Right lobe of liver (tissue), 6 donors: ENCODE measurements at regions not wholly inside any gene's neighbourhood (a gene's known extent, or its start where the extent isn't known, plus 50 kb on each side); places are given as distances from the start of the nearest gene placed in this dataset.
A peak's percentile ranks its signal among the peaks of the same experiment; 100 is the strongest.

ENCODE experiments used
- ATAC-seq, 4 donors: fragments of 200-7000 bp; cut with Tn5 transposase; one replicate each; pipeline ENCODE4 v1.9.1; 2020; ENCODE audit warnings: mild to moderate bottlenecking in 4 of 4, moderate library complexity in 4 of 4
- DNase-seq, 3 donors: peaks; one replicate each; pipeline ENCODE4 v3.0.0-alpha.2; 2020
- H3K27ac ChIP-seq, 3 donors: fragments of 200-600 bp; one replicate each; pipeline ENCODE4 v1.8.0; 2022
- H3K27me3 ChIP-seq, 2 donors: fragments of 200-600 bp; one replicate each; pipeline ENCODE4 v1.8.0; 2022
- H3K36me3 ChIP-seq, 4 donors: fragments of 200-600 bp; sonication (generic) in 1 of 4; one replicate each; pipeline versions ENCODE4 v1.5.1 to v1.8.0; 2017 to 2022; ENCODE audit warnings: control low read depth in 1 of 4
- H3K4me1 ChIP-seq, 4 donors: fragments of 200-600 bp; sonication (generic) in 1 of 4; one replicate each; pipeline versions ENCODE4 v1.5.1 to v1.8.0; 2017 to 2022; ENCODE audit warnings: control low read depth in 1 of 4
- H3K4me3 ChIP-seq, 3 donors: fragments of 200-600 bp; one replicate each; pipeline ENCODE4 v1.8.0; 2022
- H3K9me3 ChIP-seq, 4 donors: fragments of 200-600 bp; sonication (generic) in 1 of 4; one replicate each; pipeline versions ENCODE4 v1.5.1 to v1.8.0; 2017 to 2022; ENCODE audit warnings: control low read depth in 1 of 4
- POLR2A ChIP-seq: fragments of 450-650 bp; IDR thresholded peaks from one replicate; pipeline ENCODE4 v1.6.1; 2017; ENCODE audit warnings: antibody characterized with exemption, mild to moderate bottlenecking
- WGBS: methylation state at CpG from one replicate; pipeline ENCODE4 v1.1.6; 2018; ENCODE audit warnings: low coverage, low lambda C conversion rate; ENCODE audit not compliant: insufficient coverage; ENCODE audit errors: missing lambda C conversion rate; 5-methylcytosine and 5-hydroxymethylcytosine counted together
- intact Hi-C, 2 donors: fragments of 100-400 bp; cut with DNase I; formaldehyde crosslinking; loops; one replicate each; pipeline versions ENCODE4 v1.11.2 to v1.14.1; 2022
- TF ChIP-seq, protein P1 (sequence below), 4 donors: fragments of 200-600 bp in 3 of 4; fragments of 450-650 bp in 1 of 4; IDR thresholded peaks; one replicate each; pipeline versions ENCODE4 v1.5.1 to v1.8.0; 2016 to 2022; ENCODE audit warnings: antibody characterized with exemption in 4 of 4, mild to moderate bottlenecking in 2 of 4
- donor health status: DM: no; HTN: yes; CAD: no.
- donor health status: DM: no; HTN: no; CAD: no.
- donor health status: DM: no; HTN: no; CAD: no.
- donor health status: DM: no; HTN: yes; CAD: no.
- donor health status: DM: no; HTN: yes; CAD: no.

DNA sequence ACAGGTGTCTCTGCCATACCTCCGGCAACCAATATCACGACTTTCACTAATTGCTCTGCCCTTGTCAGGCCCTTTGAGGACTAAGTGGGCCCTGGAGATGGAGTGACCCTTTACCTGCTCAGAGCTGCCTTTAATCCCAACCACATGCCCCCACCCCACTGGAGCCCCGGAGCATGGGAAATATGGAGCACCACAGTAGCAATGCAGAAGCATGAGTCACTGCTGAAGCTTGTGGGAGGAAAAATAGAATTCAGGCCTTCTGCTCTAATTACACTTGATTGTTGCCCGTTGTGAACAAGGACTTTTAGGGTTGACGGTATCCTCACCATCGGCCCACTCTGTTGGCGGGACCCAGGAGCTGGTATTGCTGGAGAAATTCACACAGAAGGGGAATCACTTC is 52.5 kb upstream of the FRMD4A start:
- ATAC-seq = no peak
- WGBS = 60% methylated on average over 3 of the region's 7 CpGs

GRCh38 chr10:14382531-14382930 is 51.8 kb upstream of the FRMD4A start:
- WGBS = 19% methylated on average over 2 of the region's 2 CpGs
- no peak for DNase-seq
- Histone ChIP-seq H3K36me3 (no peaks in the 10 kb centered on the region), H3K4me1 (no peaks in the 10 kb centered on the region), H3K4me3 (no peak overlapping the region), H3K9me3 (no peaks in the 10 kb centered on the region), H3K27ac (no peak overlapping the region), H3K27me3 (no peaks in the 10 kb centered on the region)
- no peak for TF ChIP-seq POLR2A
- TF ChIP-seq, protein P1, sequence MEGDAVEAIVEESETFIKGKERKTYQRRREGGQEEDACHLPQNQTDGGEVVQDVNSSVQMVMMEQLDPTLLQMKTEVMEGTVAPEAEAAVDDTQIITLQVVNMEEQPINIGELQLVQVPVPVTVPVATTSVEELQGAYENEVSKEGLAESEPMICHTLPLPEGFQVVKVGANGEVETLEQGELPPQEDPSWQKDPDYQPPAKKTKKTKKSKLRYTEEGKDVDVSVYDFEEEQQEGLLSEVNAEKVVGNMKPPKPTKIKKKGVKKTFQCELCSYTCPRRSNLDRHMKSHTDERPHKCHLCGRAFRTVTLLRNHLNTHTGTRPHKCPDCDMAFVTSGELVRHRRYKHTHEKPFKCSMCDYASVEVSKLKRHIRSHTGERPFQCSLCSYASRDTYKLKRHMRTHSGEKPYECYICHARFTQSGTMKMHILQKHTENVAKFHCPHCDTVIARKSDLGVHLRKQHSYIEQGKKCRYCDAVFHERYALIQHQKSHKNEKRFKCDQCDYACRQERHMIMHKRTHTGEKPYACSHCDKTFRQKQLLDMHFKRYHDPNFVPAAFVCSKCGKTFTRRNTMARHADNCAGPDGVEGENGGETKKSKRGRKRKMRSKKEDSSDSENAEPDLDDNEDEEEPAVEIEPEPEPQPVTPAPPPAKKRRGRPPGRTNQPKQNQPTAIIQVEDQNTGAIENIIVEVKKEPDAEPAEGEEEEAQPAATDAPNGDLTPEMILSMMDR (IDR thresholded peaks at IDR 0.05) = no peak
- intact Hi-C loops = no loop called here
- no peak for ATAC-seq

More for the DNA sequence above, 52.5 kb upstream of the FRMD4A start:
- no peaks in the 10 kb centered on the region for H3K4me1 ChIP-seq
- TF ChIP-seq, protein P1 (IDR thresholded peaks at IDR 0.05) = no peak
- intact Hi-C loops = no loop called here
- H3K36me3 ChIP-seq = no peaks in the 10 kb centered on the region
- H3K9me3 ChIP-seq = no peaks in the 10 kb centered on the region
- no peak overlapping the region for H3K27ac ChIP-seq
- DNase-seq = no peak
- no peaks in the 10 kb centered on the region for H3K27me3 ChIP-seq
- no peak overlapping the region for H3K4me3 ChIP-seq

GRCh38 chr10:14382022-14382421 is 51.3 kb upstream of the FRMD4A start:
- TF ChIP-seq POLR2A = no peak
- TF ChIP-seq, protein P1 (IDR thresholded peaks at IDR 0.05) = no peak
- intact Hi-C loops = no loop called here
- Histone ChIP-seq H3K9me3 (no peaks in the 10 kb centered on the region), H3K27ac (no peak overlapping the region), H3K4me3 (no peak overlapping the region), H3K27me3 (no peaks in the 10 kb centered on the region), H3K4me1 (no peaks in the 10 kb centered on the region), H3K36me3 (no peaks in the 10 kb centered on the region)
- no peak for DNase-seq
- ATAC-seq = no peak
- WGBS = 29% methylated on average over 5 of the region's 5 CpGs

GRCh38 chr10:14381475-14381874 is 50.8 kb upstream of the FRMD4A start:
- Histone ChIP-seq H3K27me3 (no peaks in the 10 kb centered on the region), H3K27ac (no peak overlapping the region), H3K36me3 (no peaks in the 10 kb centered on the region), H3K9me3 (no peaks in the 10 kb centered on the region), H3K4me1 (no peaks in the 10 kb centered on the region), H3K4me3 (no peak overlapping the region)
- 26% methylated on average over 2 of the region's 2 CpGs for WGBS
- TF ChIP-seq, protein P1 (IDR thresholded peaks at IDR 0.05) = no peak
- no peak for TF ChIP-seq POLR2A
- DNase-seq (no peak), ATAC-seq (no peak)
- intact Hi-C loops = no loop called here

GRCh38 chr10:14380746-14381145 is 50.0 kb upstream of the FRMD4A start:
- Histone ChIP-seq H3K4me1 (no peaks in the 10 kb centered on the region), H3K9me3 (no peaks in the 10 kb centered on the region), H3K27me3 (no peaks in the 10 kb centered on the region), H3K36me3 (no peaks in the 10 kb centered on the region), H3K27ac (no peak overlapping the region), H3K4me3 (no peak overlapping the region)
- intact Hi-C loops = no loop called here
- ATAC-seq (peak in 1 of 4 donors; percentile 35), DNase-seq (no peak)
- 58% methylated on average over 1 of the region's 1 CpG for WGBS
- TF ChIP-seq POLR2A = no peak
- TF ChIP-seq, protein P1 (IDR thresholded peaks at IDR 0.05) = no peak
